HG03103 (cell line): ENCODE measurements at regions not wholly inside any gene's neighbourhood (a gene's known extent, or its start where the extent isn't known, plus 50 kb on each side); places are given as distances from the start of the nearest gene placed in this dataset.
A peak's percentile ranks its signal among the peaks of the same experiment; 100 is the strongest.

Experiments used
- ATAC-seq: cut with Tn5 transposase; IDR thresholded peaks from one replicate; pipeline ENCODE4 v1.9.1; 2021; ENCODE audit warnings: low read depth; ENCODE audit not compliant: unreplicated experiment

DNA sequence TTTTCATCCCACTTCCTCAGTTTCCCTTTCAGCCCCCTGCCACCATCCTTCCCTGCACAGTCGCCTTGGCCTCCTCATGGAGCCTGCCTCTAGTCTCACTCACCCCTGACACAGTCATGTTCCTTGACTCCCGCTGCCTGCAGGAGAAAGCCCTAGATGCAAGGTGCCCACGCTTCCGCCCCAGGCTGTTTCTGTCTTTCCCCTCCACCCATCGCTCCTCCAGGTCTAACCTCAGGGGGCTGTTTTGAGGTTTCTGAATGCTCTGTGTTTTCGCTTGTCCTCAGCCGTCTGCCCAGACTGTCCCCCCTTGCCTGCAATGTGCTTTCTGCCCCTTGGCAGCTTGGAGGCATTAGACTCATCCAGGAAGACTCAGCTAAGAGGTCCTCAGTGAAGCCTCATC lies 89.9 kb downstream of the EMX2 start:
- ATAC-seq: no peak

DNA sequence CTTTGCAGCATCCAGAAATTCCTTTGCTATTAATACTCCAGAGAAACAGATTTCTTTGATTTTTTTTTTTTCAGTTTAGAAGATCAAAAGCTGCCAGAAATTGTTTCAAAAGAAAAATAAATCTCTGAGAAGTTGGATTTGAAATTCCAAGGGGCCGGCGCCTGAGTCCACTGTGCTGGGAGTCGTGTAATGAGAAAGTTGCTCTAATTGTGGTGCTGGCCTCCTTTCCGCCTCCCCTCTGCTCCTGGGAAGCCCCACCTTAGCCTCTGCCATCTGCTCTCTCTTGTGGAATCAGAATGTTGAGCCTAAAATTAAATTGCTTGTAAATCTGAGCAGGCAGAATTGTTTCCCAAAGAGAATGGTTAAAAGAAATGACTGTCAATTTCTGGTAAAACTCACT lies 93.3 kb downstream of the EMX2 start:
- no peak for ATAC-seq

DNA sequence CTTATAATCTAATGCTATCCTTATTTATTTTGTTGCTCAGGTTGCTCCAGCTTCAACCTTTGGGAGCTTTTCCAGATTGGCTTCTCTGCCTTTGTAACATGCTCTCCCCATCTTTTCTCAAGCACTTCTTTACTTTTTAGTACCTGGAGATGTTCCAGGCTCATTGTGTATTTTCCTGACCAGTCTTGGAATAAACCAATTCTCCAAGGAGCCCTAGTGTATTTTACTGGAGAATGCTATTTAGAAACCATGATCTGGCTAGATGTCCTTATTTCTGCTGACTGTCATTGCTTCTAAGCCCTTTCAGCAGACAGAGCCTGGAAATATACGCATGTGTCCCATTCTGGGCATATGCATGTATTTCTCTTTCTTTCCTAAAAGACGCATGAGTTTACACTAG lies 95.7 kb downstream of the EMX2 start:
- ATAC-seq: no peak

DNA sequence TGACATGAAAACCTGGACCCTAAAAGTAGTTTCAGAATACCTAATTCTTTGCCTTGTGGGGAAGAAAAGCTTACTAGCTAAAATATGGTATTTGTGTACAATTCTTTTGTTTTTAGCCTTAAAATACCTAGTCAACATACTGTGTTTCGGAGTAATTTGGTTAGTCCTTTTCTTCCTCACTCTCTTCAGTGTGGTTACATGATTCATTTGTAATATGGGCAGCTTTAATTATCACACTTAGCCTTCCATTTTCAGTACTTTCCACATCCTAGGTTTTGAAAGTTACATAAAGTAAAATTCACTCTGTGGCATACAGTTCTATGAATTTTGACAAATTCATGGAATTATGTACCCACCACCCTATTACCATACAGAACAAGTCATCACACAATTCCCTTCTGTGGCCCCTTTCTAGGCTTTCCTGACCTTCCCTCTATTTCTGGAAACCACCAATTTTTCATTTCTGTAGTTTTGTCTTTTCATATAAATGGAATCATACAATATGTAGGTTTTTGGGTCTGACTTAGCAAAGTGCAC lies 96.2 kb downstream of the EMX2 start:
- ATAC-seq: no peak

DNA sequence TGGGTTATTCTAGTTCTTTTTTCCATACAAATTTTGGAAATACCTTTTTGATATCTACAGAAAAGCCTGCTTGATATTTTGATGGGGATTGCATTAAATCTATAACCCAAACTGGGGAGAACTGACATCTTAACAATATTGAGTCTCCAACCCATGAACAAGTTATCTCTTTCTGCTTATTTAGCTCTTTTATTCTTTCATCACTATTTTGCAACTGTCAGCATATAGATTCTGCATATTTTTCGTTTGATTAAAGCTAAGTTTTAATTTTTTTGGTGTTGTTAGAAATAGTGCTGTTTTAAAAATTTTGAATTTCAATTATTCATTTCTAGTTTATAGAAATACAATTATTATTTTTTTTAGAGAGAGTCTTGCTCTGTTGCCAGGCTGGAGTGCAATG lies 97.9 kb downstream of the EMX2 start:
- ATAC-seq: no peak

DNA sequence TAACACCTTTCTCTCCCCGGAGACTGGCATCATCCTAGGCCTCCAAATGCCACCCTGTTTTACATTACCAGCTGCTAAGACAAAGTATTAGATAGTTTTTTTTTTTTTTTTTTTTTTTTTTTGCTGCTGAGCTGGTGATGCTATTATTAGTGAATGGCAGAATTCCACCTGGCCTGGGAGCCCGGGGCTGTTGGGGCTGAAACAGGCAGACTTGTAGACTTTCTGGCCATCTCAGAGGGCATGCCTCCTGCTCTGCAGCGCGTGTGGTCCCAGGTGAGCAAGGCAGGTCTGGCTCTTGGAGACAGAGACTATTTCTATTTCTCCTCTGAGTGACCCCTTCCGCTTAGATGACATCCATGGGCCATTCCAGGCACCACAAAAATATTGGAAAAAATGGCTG lies 104.2 kb downstream of the EMX2 start:
- no peak for ATAC-seq

DNA sequence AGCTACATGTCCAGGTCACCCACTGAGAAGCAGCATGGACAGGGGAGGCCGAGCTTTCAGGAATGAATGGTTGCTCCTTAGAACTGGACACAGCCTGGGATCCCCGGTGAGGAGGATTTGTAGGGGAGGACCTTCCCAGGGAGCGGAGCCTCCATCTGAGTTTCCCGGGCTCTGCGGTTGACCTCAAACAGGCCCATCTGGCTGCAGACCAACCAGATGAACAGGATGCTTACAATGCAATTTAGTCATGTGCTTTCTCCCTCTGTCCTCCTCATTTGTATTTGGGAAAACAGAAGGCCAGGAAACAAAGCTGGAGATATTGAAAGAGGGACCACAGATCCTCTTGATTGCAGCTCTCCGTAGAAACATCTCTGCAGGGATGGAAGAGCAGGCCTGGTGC lies 104.8 kb downstream of the EMX2 start:
- no peak for ATAC-seq

DNA sequence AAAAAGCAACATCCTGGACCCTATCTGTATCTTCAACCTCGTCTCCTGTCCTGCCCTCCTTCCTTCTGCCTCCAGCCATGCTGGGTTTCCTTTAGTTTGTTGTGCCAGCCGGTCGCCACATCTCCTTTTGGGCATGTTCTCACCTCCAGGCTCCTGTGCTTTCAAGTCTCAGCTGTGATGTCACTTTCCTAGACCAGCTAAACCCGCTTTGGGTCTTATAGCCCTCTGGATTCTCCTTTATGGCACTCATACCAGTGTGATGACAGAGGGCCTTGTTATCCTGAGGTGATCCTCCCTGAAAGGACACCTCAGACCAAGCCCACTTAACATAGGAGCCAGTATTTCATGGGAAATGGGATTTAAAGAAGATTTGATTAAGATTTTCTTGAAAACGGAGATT lies 108.6 kb downstream of the EMX2 start:
- no peak for ATAC-seq

DNA sequence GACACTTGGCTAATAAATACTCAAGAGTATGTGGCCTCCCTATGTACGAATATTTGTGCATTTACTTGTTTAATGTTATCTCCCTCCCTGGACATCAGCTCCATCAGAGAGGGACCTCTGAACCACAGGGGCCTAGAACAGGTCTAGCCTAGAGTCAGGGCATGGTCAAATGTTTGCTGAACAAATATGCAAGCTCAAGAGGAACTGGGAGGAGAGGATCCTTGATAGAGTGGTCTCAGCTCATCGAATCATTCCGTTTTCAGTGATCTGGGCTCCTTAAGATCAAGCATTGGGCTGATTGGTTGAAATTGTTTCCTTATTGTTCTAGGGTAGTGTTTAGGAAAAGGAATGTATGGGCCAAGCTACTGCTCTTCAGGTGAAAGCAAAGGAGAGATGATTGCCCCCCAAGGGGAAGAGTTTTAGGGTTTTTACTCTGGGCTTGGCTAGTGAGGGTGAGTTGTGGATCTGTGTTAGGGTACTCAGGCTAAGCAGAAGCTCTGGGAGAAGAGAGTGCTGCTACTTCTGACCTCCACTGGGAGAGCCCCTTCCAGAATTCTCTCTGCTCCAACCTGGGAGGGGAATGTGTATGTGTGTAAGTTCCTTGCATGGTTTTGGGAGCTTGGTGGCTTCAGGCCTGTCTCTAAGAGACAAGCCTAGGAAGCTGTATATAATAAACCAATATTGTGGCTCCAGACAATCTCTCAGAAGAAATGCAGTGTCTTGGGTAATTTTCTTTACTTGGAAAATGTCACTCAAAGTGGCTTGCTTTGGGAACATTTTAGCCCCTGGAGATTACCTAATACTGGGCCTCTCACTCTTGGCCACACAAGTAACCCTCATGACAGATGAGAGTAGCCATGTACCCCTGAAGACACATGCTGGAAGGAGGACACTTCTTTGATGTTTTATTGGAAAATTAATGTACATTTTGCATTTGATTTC lies 110.0 kb downstream of the EMX2 start:
- peak; percentile 20 for ATAC-seq

DNA sequence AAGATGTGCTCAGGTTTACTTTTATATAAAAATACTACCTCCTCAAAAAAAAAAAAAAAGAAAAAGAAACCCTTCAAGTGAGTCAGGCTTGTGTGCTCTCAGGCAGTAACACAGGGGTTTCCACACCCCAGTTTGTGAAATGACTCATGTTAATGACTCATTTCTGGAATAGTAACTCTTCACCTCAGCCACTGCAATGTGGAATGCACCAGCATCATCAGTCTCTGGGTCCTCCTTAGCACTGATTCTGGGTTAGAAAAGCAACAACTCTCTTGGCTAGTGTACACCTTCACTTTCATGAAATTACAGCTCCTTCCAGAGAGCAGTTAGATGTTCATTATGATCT lies 110.6 kb downstream of the EMX2 start:
- peak; percentile 86 for ATAC-seq

DNA sequence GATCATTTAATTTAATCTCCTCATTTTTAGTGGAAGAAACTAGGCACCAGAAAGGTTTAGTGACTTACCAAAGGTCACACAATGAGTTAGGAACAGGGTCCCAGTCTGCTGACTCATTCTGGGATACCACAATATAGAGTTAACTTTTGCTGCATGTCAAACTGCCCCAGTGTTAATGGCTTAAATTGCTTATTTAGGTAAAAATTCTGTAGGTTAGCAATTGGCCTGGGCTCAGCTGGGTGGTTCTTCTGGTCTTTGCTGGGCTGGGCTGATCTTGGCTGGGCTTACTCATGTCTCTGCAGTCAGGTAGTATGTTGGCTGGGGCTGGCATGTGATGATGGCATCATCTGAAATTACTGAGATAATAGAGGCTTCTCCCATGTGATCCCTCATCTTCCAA lies 111.6 kb downstream of the EMX2 start:
- no peak for ATAC-seq

DNA sequence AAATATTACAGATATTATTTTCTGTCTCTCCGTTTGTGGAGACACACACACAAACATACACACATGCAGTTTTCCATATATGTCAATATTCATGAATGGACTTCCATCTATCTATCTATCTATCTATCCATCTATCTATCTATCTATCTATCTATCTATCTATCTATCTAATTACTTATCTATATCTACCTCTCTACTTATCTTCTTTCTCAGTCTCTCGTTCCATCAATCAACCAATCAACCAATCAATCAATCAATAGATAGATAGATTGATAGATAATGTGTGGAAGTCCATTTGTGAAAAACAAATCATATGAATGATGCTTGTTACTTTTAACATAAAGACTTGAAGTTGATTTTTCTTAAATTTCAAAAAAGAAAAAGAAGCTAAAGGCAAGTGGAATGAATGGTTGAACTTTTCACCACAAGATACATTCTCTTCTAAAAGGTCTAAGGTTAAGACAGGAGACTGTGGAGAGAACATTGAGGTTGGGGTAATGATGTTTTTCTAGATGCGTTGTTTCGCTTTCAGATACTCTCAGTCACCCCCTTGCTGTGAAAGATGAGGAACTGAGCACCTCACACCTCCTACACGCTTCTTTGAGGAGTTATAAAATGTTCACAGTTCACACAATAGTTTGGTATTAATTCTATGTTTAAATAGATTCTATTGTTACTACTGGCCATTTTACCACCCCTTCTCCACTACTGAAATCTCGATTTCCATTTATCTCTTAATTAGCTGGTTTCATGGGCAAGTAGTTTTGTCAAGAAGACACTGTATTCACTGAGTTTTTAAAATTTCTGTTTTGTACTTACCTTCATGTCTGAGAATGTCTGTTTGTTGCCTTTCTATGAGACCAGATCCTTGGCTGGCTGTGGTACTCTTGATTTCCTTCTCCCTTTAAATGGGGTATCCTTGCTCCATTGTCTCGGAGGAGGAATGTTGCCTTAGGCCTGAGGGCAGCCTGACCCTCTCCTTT lies 114.1 kb downstream of the EMX2 start:
- peak; percentile 80 for ATAC-seq

DNA sequence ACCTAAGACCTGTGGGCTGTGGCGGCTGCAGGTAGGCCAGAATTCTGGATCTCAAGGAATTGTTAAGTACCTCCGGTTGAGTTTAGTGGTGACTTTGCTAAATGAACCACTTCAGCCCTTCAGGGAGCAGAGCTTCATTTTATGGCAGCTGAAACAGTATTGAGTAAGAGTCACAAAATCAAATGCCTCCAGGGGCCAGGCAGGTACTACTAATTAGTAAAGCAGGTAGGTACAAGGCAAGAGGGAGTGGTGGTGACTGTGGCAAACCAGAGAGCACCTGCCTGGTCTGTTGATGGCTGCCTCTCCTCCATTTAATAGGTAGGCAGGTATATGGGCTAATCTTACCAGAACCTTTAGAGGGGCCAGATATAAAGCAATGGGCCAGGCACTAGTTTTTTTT lies 118.8 kb downstream of the EMX2 start:
- no peak for ATAC-seq

DNA sequence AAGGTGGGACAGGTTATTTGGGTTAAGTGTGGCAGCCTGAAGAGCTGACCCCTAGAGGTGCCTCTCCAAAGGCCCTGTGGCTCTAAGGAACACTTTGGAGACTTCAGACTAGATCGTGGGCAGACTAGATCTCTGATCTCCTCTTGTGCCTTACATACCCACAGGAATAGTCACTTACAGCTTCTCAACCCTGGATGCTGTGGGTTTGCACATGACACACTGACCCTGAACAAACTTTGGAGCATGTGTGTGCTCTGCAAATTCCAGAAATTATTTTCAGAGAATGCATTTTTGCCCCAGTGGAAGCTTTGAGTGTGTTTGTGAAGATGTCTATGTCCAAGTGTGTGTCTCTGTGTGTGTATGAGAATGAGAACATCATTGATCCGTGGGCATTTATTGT lies 119.6 kb downstream of the EMX2 start:
- no peak for ATAC-seq

DNA sequence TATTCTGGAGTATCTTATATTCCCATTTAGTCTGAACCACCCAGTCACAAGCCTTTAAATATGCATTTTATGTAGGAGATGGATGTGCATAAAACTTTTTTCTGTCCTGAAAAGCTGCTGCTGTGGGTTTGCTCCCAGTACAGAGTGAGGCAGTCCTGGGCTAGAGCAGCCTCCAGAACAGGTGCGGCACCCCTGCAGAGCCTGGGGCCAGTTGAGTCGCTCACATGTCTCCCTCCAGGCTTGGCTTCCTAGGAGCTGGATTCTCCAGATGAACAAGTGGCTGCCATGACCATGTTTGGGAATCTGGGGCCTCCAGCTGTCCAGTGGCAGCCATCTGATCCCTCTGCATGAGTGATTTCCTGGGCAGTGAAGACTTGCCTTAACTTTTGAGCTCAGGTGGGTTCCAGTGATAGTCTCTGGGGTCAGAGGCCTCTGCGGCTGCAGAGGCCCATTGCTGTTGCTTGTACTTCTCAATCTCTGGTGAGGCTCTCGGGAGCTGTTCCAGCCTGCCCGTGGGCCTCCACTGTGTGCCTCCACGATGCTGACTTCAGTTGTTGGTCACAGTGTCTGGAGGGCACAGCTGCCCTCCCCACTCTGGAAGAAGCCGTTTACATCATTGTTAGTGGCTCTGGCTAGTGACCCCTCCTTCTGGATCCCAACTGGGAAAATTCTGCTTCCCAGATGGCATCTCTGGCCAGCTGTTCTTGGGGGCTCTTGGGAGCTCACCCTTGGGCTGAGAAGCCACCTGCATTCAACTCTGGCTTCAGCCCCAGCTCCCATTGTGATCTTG lies 120.4 kb downstream of the EMX2 start:
- no peak for ATAC-seq

DNA sequence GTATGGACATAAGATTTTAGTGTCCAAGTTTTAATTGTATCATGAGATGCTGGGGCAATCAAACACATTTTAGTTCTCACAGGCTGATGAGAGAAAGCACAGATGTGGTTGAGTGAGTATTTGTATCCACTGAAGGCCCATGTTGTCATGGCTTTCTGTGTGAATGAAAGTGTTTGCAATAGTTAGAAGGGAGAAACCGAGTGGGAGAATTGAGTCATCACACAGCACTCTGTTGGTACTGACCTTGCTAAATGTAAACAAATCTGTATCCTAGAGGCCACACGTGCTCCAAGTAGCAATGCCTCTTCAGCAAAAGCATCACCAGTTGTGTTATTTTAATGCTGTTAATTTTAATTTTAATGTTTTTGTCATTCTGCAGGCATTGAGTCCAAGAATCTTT lies 121.2 kb downstream of the EMX2 start:
- ATAC-seq: peak; percentile 99

DNA sequence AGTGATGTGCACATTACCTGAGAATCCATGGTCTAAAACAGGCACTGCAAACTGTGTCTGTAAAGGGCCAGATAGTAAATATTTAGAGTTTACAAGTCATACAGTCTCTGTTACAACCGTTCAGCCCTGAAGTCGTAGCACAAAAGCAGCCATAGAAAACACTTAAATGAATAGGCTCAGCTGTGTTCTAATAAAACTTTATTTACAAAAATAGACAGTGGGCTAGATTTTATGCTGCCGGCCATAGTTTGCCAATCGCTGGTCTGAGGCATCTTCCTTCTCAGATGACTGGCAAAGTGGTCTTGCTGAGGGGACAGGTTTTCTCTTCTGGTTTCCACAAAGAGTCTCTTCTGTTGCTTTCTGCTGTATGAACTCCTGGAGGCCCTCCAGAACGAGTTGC lies 121.7 kb downstream of the EMX2 start:
- ATAC-seq: no peak

DNA sequence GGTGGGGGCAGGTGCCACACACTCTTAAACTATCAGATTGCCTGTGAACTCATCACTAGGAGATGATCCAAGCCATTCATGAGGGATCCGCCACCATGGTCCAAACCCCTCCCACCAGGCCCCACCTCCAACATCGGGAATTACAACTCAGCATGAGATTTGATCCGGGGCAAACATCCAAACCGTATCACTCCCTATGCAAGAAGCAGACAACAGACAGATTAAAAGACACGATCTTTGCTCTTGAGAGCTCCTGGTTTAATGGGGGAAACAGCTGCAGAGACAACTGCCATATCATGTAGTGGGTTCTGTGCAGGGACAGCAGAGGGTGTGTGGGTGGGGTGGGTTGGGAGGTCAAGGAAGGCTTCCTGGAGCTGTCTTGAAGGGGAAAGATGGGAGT lies 123.6 kb downstream of the EMX2 start:
- no peak for ATAC-seq

DNA sequence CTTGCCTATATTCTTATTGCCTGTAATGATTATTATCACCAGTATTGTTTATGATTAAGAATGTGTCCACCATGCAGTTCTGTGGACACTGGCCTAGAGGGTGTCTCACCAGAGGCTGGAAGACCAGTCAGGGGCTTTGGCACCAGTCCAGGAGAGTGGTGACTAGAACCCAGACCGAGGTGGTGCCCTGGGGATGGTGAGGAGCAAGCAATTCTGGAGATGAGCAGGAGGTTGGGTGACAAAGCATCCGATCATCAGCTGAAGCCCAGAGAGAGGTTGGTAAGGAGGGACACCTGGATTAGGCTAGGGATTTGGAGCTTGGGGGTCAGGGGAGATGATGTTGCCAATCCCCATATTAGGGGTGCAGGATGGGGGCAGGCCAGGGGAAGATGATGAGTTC lies 124.4 kb downstream of the EMX2 start:
- no peak for ATAC-seq

DNA sequence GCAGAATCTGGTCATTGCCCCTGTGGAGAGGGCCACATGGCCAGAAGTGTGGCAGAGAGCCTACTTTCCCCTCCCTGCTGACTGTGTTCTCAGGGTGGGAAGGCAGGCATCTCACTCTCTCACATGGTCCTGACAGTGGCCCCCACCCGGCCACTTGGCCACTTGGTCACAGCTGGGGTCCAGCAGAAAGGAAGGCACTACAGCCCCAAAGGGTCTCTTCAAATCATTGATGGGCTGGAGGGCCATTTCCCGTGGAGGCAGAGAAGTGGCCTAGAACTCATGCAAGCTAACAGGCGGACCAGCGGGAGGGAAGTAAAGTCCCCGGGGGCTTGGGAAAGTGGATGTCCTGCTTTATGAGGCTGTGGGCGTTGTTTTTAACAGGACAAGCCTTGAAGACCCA lies 125.3 kb downstream of the EMX2 start:
- ATAC-seq: no peak
